HG03575 (cell line): ENCODE measurements at regions not wholly inside any gene's neighbourhood (a gene's known extent, or its start where the extent isn't known, plus 50 kb on each side); places are given as distances from the start of the nearest gene placed in this dataset.
"Not testable (repeated sequence)": the region's sequence is repeated elsewhere in the genome, so short reads cannot be mapped to it uniquely, and the experiment has no call there.

Source experiments
- ATAC-seq: cut with Tn5 transposase; IDR thresholded peaks from one replicate; pipeline ENCODE4 v1.9.1; 2021; ENCODE audit not compliant: unreplicated experiment, insufficient number of reproducible peaks, low FRiP score; ENCODE audit errors: extremely low read depth

DNA sequence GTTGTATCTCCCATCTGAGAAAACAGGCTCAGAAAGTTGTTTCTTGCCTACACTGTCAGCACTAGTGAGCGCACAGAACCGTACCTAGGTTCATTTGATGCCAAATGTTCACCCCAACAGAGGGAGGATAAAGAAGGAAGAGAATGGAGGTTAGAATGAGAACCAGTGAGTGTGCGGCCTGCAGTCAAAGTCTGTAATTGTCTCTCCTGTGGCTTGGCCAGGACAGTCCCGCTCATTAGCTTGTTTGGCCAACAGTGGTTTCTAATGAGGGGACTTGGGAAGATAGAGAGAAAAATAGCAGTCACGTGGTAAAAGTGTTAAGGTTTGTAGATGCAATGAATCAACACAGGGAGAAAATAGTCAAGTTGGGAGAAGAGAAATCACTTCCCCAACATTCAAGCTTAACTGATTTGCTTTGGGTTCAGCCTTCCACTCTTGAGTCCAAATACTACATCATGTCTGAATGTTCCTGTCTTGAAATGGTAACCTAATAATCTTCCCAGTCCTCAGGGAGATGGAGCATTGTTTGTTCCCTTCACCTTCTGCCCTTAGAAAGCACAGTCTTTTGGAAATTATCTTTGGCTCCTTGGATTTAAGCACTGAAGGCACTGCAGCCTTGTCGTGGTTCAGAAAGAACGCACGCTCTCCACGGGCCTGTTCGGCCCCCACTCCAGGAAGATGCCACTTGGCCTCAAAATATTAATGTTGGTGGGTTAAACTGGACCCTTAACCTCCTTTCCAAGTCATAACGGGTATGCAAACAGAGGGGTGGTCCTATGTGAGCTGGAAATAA lies 360.4 kb upstream of the ZNF32 start:
- ATAC-seq: no peak

DNA sequence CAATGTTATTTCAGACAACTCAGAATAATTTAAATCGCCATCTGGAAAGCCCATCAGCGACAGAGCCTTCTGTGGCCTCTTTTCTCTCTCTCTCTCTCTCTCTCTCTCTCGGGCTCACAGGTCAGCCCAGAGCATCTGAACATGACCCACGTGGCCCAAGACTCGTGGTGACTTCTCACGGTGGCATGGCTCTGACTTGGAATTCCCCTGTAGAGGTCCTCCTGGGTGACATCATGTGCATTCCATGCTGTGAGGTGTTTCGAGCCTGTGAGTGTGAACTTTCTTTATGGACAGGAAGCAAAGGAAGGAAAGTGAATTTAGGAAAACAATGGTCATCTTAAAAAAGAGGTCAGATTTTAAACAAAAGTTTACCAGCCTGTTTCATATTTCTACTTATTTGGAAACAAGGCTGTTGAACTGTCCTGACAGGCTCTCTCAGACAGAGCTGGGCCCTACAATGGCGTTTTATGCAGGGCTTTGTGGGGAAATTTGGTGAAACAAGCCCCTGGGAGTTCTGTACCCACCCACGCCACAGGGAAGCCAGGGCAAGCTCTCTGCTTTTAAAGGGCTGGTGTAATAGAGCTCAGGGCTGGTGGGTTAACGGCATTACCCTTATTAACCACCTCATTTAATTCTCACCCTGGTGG lies 359.7 kb upstream of the ZNF32 start:
- ATAC-seq: peak; percentile 32

GRCh38 chr10:44006771-44007170 lies 358.1 kb upstream of the ZNF32 start:
- ATAC-seq: no peak

- no peak for ATAC-seq
These were observed 357.1 kb upstream of the ZNF32 start for GRCh38 chr10:44005788-44006099.

DNA sequence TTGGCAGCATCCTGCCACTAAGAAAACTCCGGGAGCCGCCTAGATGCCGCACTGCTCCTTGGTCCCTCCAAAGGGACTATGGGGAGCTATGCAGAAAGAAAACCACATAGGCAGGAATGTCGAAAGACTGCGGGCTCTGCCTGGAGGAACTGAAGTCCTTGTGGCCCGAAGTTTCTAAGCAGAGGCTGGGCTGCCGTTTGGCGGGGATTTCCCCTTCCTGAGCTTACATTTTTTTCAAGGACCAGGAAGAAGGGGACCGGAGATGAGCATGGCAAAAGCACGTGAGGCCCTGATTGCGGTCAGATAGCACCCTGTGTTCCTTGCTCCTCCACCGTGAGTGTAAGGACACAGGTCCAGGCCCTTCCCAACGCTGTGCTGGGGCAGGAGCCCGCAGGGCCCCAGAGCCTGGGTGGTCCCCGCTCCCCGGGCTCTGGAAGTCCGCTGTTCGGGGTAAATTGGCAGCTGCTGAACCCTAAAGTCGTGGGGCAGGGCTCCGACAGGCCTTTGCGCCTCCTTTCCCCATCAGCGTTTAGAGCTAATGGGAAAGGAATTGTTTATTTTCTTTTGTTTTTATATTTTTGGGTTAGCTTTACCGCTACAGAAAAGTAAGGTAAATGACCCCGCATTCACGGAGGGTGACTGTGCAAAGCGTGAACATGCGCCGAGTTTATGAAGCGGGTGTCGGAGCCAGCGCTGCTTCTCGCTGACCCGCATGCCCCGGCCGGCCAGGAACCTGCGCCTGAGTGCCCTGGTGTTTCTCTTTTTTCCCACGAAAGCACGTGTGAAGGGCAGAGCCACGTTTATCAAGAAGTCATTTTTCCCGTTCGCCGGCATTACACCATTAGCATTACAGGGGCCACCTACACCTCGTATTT lies 356.5 kb upstream of the ZNF32 start:
- no peak for ATAC-seq

DNA sequence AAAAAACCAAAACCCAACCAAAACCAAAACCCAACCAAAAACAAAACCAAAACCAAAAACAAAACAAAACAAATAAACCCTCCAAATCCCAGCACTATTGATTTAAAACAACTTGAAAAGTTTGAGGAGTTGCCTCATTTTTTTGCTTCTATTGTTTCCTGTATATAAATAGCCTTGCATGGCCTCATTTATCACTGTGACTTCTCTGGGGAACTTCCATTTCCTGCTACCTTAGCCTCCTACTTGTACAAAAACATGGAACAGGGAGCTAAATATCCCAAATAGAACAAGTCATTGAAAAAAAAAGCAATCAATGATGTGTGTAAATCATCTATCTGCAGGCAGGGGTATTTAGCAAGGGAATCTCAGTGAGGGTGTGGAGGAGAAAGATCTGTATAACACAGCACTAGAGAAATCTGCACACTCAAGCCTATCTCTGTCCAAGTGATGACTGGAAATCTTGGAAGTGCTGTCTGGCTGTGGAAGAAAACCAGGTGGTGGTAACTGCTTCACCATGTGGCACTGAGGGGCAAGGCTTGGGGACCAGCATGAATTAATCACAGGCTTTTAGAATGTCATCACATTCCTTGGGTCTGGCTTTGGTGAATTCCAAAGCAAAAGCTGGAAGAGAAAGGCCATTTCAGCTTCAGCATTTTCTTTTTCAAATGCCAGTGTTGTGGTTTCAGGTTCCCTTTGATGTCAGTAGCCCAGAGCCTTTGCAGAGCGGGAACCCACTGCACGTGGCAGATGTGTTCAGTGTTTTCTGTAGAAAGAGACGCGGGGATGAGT lies 349.5 kb upstream of the ZNF32 start:
- no peak for ATAC-seq

DNA sequence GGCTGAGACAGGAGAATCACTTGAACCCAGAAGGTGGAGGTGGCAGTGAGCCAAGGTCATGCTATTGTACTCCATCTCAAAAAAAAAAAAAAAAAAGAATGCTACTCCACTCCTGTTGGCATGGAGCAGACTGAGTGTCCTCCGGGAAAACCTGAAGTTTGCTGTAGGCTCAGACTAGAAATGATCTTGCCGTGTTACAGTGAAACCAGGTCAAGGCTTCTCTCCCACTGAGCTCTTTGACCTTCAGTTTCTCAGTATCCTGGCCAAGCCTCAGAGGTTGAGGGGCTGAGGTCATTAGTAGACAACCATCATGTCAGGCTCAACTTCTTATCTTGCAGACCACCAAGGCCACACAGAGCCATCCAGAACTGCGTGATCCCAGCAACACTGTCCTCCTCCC lies 348.6 kb upstream of the ZNF32 start:
- no peak for ATAC-seq

- no peak for ATAC-seq
These were observed 345.9 kb upstream of the ZNF32 start for GRCh38 chr10:43994539-43994938.

- ATAC-seq: not testable (repeated sequence)
These were observed 344.1 kb upstream of the ZNF32 start for GRCh38 chr10:43992816-43993215.

DNA sequence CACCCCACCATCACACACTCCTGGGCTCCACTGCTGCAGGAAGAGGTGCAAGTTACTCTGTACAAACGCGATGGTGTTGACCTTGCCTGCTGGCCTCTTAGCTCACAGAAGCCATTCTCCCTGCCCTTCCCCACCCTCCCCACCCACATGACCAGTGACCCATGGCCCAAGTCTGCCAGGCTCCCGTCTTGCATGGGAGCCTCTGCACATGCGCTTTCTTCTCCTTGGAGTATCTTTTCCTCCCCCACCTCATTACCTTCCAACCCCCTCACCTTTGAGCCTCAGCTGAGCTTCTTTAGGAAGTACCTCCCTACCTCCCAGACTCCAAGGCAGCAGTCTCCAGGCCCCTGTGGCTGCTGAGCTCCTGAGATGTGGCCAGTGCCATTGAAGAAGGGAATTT lies 337.7 kb upstream of the ZNF32 start:
- no peak for ATAC-seq

DNA sequence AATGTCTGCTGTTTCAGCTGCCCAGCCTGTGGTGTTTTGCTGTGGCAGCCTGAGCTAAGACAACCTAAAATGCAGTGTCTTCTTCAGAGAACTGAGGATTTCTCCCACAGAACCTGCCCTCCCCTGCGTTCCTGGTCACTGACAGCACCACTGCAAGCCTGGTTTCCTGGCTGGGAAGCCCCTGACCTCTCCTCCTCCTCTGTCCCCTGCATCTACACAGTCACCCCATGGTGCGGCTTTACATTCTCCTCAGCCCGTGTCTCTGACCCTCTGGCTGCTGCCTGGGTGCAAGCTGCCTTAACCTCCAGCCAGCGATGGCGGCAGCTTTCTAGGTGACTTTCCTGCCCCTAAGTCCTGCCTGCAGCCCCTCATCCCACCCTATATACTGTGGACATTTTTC lies 337.3 kb upstream of the ZNF32 start:
- ATAC-seq: no peak

GRCh38 chr10:43983856-43984271 lies 335.2 kb upstream of the ZNF32 start:
- no peak for ATAC-seq

DNA sequence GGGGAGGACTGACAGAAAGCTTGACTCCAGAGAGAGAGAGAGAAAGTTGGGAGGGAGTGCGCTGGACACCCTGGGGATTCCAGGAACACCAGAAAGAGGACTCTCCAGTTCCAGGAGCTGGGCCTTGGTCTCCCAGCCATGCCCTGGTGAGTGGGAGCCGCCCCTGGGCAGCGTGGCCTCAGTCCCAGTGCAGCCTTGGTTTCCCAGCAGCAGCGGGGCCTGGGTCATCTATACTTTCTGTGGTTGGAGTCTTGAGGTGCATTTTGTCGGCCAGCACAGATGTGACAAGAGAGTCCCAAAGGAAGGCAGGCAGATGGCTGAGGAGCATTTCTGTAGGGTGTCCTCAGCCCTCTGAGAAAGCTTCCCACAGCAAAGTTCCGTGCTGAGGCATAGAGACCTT lies 334.7 kb upstream of the ZNF32 start:
- no peak for ATAC-seq

DNA sequence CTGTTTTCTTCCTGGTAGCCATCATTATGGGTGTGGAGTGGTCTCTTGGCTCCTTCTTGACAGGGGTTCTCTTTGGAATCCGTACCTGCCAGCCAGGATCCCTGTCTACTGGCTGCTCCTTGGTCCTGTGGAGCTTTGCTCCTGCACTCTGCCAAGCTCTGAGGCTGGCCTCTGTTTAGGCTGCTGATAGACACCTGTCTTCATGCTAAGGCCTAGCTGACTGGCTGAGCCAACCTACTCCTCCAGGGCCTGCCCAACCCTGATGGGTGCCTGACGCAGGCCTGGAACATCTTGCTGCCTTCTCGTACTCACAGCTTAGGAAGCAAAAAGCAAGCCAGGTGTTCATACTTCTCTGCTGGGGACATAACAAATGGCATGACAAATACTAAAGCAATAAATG lies 333.6 kb upstream of the ZNF32 start:
- ATAC-seq: no peak

- no peak for ATAC-seq
These were observed 333.0 kb upstream of the ZNF32 start for GRCh38 chr10:43981696-43982095.

- ATAC-seq: no peak
These were observed 332.6 kb upstream of the ZNF32 start for GRCh38 chr10:43981232-43981631.

DNA sequence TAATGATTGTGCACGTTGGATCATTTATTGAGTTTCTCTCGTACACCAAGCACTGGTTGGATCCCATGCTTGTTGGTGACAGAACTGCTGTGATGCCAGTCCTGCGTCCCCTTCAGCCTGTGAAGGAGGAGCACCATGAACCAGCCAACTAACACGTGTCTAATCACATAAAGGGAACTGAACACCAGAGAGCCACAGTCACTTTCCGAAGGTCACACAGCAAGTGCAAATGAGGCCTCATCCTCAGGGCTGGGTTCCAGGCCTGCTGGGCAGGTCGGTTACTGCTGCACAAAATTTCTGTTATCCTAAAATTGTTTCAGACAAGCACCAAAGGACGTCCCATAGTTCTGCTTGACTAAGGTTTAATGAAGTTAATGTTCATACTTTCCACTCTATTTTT lies 332.0 kb upstream of the ZNF32 start:
- ATAC-seq: no peak

DNA sequence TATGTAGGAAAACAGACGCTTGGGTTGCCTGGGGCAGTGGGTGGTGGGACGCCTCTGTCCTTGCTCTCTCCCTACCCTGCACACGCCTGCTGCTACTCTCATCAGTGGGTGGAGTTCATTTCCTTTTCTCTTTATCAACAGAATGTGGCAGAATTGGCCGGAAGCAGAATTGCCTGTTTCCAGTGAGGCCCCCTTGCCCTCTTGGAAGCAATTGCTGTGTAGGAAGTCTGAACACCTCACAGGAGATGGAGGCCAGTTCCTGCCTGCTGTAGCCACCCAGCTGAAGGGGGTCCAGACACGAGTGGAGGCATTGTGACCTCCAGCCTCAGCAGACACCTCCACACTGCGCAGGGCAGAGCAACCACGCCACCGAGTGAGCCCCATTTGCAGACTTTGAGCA lies 331.6 kb upstream of the ZNF32 start:
- no peak for ATAC-seq

GRCh38 chr10:43979551-43979950 lies 330.9 kb upstream of the ZNF32 start:
- ATAC-seq: no peak
